OCI-LY3 (cell line): ENCODE measurements at regions not wholly inside any gene's neighbourhood (a gene's known extent, or its start where the extent isn't known, plus 50 kb on each side); places are given as distances from the start of the nearest gene placed in this dataset.

Experiments
- CTCF ChIP-seq: fragments of 200-600, 300-600 bp; sonication (generic); IDR thresholded peaks from 2 replicates; pipeline ENCODE4 v1.5.1; 2014; ENCODE audit warnings: antibody characterized with exemption, low read length, low read depth
- EZH2phosphoT487 ChIP-seq: fragments of 200-600 bp; shearing (Covaris generic); IDR thresholded peaks from 2 replicates; pipeline ENCODE4 v1.6.1; 2018; ENCODE audit warnings: antibody characterized with exemption, mixed run types, low read depth

GRCh38 chrX:79290596-79290995, 76.5 kb downstream of the ITM2A start:
- TF ChIP-seq CTCF (no peak), EZH2phosphoT487 (no peak)
